Omental fat pad (tissue), 3 donors: ENCODE measurements at regions not wholly inside any gene's neighbourhood (a gene's known extent, or its start where the extent isn't known, plus 50 kb on each side); places are given as distances from the start of the nearest gene placed in this dataset. TPM values are rescaled to one million over a fixed set of nuclear protein-coding genes. Genes with fewer than 3 reads are reported as not detected.
"Not testable (repeated sequence)": the region's sequence is repeated elsewhere in the genome, so short reads cannot be mapped to it uniquely, and the experiment has no call there.

ENCODE experiments used
- ATAC-seq: fragments of 150-250 bp; one replicate; pipeline ENCODE4 v1.9.1; 2016; ENCODE audit warnings: mild to moderate bottlenecking, moderate library complexity; ENCODE audit not compliant: low FRiP score
- DNase-seq: peaks from one replicate; pipeline ENCODE4 v3.0.0-alpha.2; 2019; ENCODE audit warnings: low spot score
- CTCF ChIP-seq, 3 donors: fragments of 450-650 bp; IDR thresholded peaks; one replicate each; pipeline ENCODE4 v1.5.1; 2016 to 2017; ENCODE audit warnings: antibody characterized with exemption in 3 of 3, mild to moderate bottlenecking in 3 of 3, moderate library complexity in 2 of 3
- small RNA-seq: library from RNA; depleted of rRNA; stranded (forward); fragments of <200 nt; gene quantifications from one replicate; pipeline ENCODE3, GENCODE V24; 2016

- DNase-seq: no peak
- TF ChIP-seq CTCF (IDR thresholded peaks at IDR 0.05): no peak
- no peak for ATAC-seq
Observed at GRCh38 chr11:71774603-71775222, 58.3 kb upstream of the DEFB108B start.

GRCh38 chr11:71780116-71780515, 52.9 kb upstream of the DEFB108B start:
- not testable (repeated sequence) for DNase-seq, ATAC-seq

GRCh38 chr11:71780771-71781170, 52.2 kb upstream of the DEFB108B start:
- not testable (repeated sequence) for ATAC-seq

GRCh38 chr11:71781491-71781890, 51.5 kb upstream of the DEFB108B start:
- not testable (repeated sequence) for ATAC-seq, DNase-seq

More at GRCh38 chr11:71780771-71781170, 52.2 kb upstream of the DEFB108B start:
- DNase-seq: not testable (repeated sequence)

- not testable (repeated sequence) for ATAC-seq, DNase-seq
Observed at GRCh38 chr11:71782229-71782861, 50.7 kb upstream of the DEFB108B start.

- not testable (repeated sequence) for ATAC-seq
Observed at GRCh38 chr11:71783191-71783590, 49.8 kb upstream of the DEFB108B start.

More at GRCh38 chr11:71783191-71783590, 49.8 kb upstream of the DEFB108B start:
- DNase-seq: not testable (repeated sequence)

Small RNA genes lying in the stretch of these regions (small RNA-seq; reads per million reads assigned to genes)
- not detected for gene SNRPCP14
